ENCODE measurements at regions not wholly inside any gene's neighbourhood (a gene's known extent, or its start where the extent isn't known, plus 50 kb on each side); places are given as distances from the start of the nearest gene placed in this dataset.

- TF ChIP-seq POLR2A (IDR thresholded peaks at IDR 0.05; ENCODE audit: low read depth, low read length) (no peak), CTCF (conservative IDR thresholded peaks at IDR 0.05; ENCODE audit: low read depth, low read length) (peak; percentile 68), MXI1 (IDR thresholded peaks at IDR 0.05; ENCODE audit: borderline replicate concordance, low read depth, low read length) (no peak), CHD1 (IDR thresholded peaks at IDR 0.05; ENCODE audit: low read depth, low read length) (no peak), RAD21 (IDR thresholded peaks at IDR 0.05; ENCODE audit: low read length) (peak; percentile 75), MAFK (IDR thresholded peaks at IDR 0.05; ENCODE audit: low read depth, low read length) (no peak), USF2 (IDR thresholded peaks at IDR 0.05; ENCODE audit: low read depth, low read length) (no peak), RCOR1 (IDR thresholded peaks at IDR 0.05; ENCODE audit: insufficient replicate concordance, low read length) (no peak), CEBPB (IDR thresholded peaks at IDR 0.05; ENCODE audit: low read depth, low read length) (no peak), ELK1 (IDR thresholded peaks at IDR 0.05; ENCODE audit: borderline replicate concordance, low read depth, low read length) (no peak), RFX5 (IDR thresholded peaks at IDR 0.05; ENCODE audit: low read depth, low read length) (no peak)
Observed at GRCh38 chr3:43855674-43856299, 165.0 kb downstream of the ABHD5 start.

All from IMR-90 (cell line).